GM12878 (cell line): ENCODE measurements at regions not wholly inside any gene's neighbourhood (a gene's known extent, or its start where the extent isn't known, plus 50 kb on each side); places are given as distances from the start of the nearest gene placed in this dataset.

Experiments
- ATAC-seq: fragments of 200-7000 bp; cut with Tn5 transposase; 3 replicates; pipeline ENCODE4 v1.9.1; 2020; ENCODE audit warnings: mild to moderate bottlenecking, moderate library complexity
- BruUV-seq: library from RNA; stranded (reverse); fragments of 400-500 nt; replicated peaks from 2 replicates; lab custom pipeline; 2021; lab: Mats Ljungman, UMichigan
- CTCF ChIA-PET: fragments of 300-600 bp; sonication (Branson Sonifier 250); formaldehyde crosslinking; extraction: SDS; loops from one replicate; lab custom pipeline; 2021; ENCODE audit warnings: inconsistent platforms; lab: Yijun Ruan, JAX
- POLR2A ChIA-PET: fragments of 350-600 bp; formaldehyde crosslinking; extraction: SDS; loops from one replicate; lab custom pipeline; 2021; ENCODE audit warnings: inconsistent platforms; lab: Charles Lee
- RAD21 ChIA-PET: fragments of 300-600 bp; sonication (Branson Sonifier 250); formaldehyde crosslinking; loops from one replicate; lab custom pipeline; 2023; ENCODE audit warnings: antibody characterized with exemption; ENCODE audit not compliant: unreplicated experiment; lab: Charles Lee
- SMC1A ChIA-PET: fragments of 300-600 bp; sonication (Branson Sonifier 250); formaldehyde crosslinking; loops from one replicate; lab custom pipeline; 2023; ENCODE audit not compliant: unreplicated experiment, uncharacterized antibody; lab: Charles Lee
- DNase-seq: peaks from one replicate; pipeline ENCODE4 v3.0.0-alpha.2; 2011; ENCODE audit warnings: low read depth, low spot score
- FAIRE-seq: peaks from 3 replicates; lab custom pipeline; 2011; peaks lifted over from hg19 to GRCh38; lab: Jason Lieb, UNC
- H2AFZ ChIP-seq: 2 replicates; pipeline ENCODE4 v1.6.0; 2011; ENCODE audit warnings: low read depth, low read length, control low read depth; ENCODE audit not compliant: control insufficient read depth
- H3K27ac ChIP-seq: 2 replicates; pipeline ENCODE4 v1.5.1; 2011; ENCODE audit warnings: control low read depth; ENCODE audit not compliant: control insufficient read depth, insufficient read depth
- H3K27me3 ChIP-seq, 2 experiments: replicated peaks in 1 of 2; 2 replicates each; pipeline versions ENCODE4 v1.6.0 to v1.6.1; 2011; ENCODE audit warnings: low read length in 1 of 2; ENCODE audit not compliant: control insufficient read depth in 2 of 2, insufficient read depth in 2 of 2
- H3K36me3 ChIP-seq, 2 experiments: 2 replicates each; pipeline ENCODE4 v1.5.1; 2011; ENCODE audit warnings: low read length in 1 of 2; ENCODE audit not compliant: control insufficient read depth in 2 of 2, insufficient read depth in 2 of 2
- H3K4me1 ChIP-seq: 2 replicates; pipeline ENCODE4 v1.6.1; 2011; ENCODE audit warnings: mild to moderate bottlenecking, low read length, moderate library complexity, mixed read lengths; ENCODE audit not compliant: control insufficient read depth, insufficient read depth
- H3K4me2 ChIP-seq: 2 replicates; pipeline ENCODE4 v1.6.0; 2011; ENCODE audit warnings: control low read depth; ENCODE audit not compliant: control insufficient read depth, insufficient read depth
- H3K4me3 ChIP-seq: fragments of 200-600 bp; sonication (generic); 2 replicates; pipeline ENCODE4 v1.5.1; 2016
- H3K79me2 ChIP-seq: 2 replicates; pipeline ENCODE4 v1.6.0; 2011; ENCODE audit warnings: low read length; ENCODE audit not compliant: control insufficient read depth, insufficient read depth
- H3K9ac ChIP-seq: 2 replicates; pipeline ENCODE4 v1.8.0; 2011; ENCODE audit warnings: low read length, control low read depth, mixed read lengths; ENCODE audit not compliant: control insufficient read depth, insufficient read depth
- H3K9me3 ChIP-seq: replicated peaks from 3 replicates; pipeline ENCODE4 v1.5.1; 2011; ENCODE audit warnings: mild to moderate bottlenecking, low read length; ENCODE audit not compliant: control insufficient read depth, insufficient read depth
- H4K20me1 ChIP-seq: 2 replicates; pipeline ENCODE4 v1.6.0; 2011; ENCODE audit not compliant: control insufficient read depth, insufficient read depth
- BCL11A ChIP-seq: IDR thresholded peaks from 2 replicates; pipeline ENCODE4 v1.6.1; 2011; ENCODE audit warnings: low read depth, low read length
- HDAC6 ChIP-seq: fragments of 200-600 bp; sonication (generic); IDR thresholded peaks from one replicate; pipeline ENCODE4 v1.8.0; 2017; ENCODE audit warnings: antibody characterized with exemption; ENCODE audit not compliant: unreplicated experiment
- IKZF1 ChIP-seq: fragments of 450-650 bp; conservative IDR thresholded peaks from 2 replicates; pipeline ENCODE4 v1.6.1; 2017; ENCODE audit warnings: antibody characterized with exemption, mild to moderate bottlenecking
- LARP7 ChIP-seq: fragments of 450-650 bp; IDR thresholded peaks from 2 replicates; pipeline ENCODE4 v1.6.1; 2017; ENCODE audit warnings: mild to moderate bottlenecking
- NR2C1 ChIP-seq: fragments of 450-650 bp; IDR thresholded peaks from 2 replicates; pipeline ENCODE4 v1.6.1; 2017; ENCODE audit warnings: antibody characterized with exemption, mild to moderate bottlenecking, moderate library complexity
- SIX5 ChIP-seq: IDR thresholded peaks from 2 replicates; pipeline ENCODE4 v1.6.1; 2011; ENCODE audit warnings: mild to moderate bottlenecking, low read depth, low read length, moderate library complexity; ENCODE audit not compliant: severe bottlenecking
- SMARCA5 ChIP-seq: fragments of 450-650 bp; IDR thresholded peaks from 2 replicates; pipeline ENCODE4 v1.6.1; 2017; ENCODE audit warnings: mild to moderate bottlenecking
- WGBS: methylation state at CpG from one replicate; pipeline ENCODE4 v1.1.6; 2016; ENCODE audit warnings: low lambda C conversion rate; ENCODE audit not compliant: insufficient replicate concordance, insufficient coverage; ENCODE audit errors: missing lambda C conversion rate; 5-methylcytosine and 5-hydroxymethylcytosine counted together
- in situ Hi-C: fragments of 300-500 bp; cut with MboI; formaldehyde crosslinking; loops from 9 replicates; pipeline ENCODE4 v1.14.3; 2018; ENCODE audit warnings: mixed read lengths
- intact Hi-C: fragments of 100-400 bp; cut with micrococcal nuclease; formaldehyde crosslinking; loops from one replicate; pipeline ENCODE4 v1.14.2; 2022; ENCODE audit not compliant: unreplicated experiment
- TF ChIP-seq, protein P1 (sequence below): fragments of 450-650 bp; formaldehyde crosslinking; IDR thresholded peaks from 2 replicates; pipeline ENCODE4 v1.4.0; 2022; ENCODE audit warnings: mild to moderate bottlenecking, moderate library complexity

- Histone ChIP-seq H3K27ac (no peak overlapping the region), H3K4me2 (no peak overlapping the region), H3K79me2 (no peaks in the 10 kb centered on the region), H3K9ac (no peak overlapping the region), H3K9me3 (no peaks in the 10 kb centered on the region), H3K4me1 (peaks cover 5% of the 10 kb centered on the region), H2AFZ (no peak overlapping the region), H3K27me3 (no peaks in the 10 kb centered on the region; a peak in 1 of 4 replicates), H4K20me1 (no peaks in the 10 kb centered on the region), H3K4me3 (no peak overlapping the region), H3K36me3 (no peaks in the 10 kb centered on the region)
- ATAC-seq (no peak), FAIRE-seq (no peak), DNase-seq (no peak)
- RAD21 ChIA-PET = no interaction called here
- in situ Hi-C loops = no loop called here
- no TSS peak for BruUV-seq
- SMC1A ChIA-PET = no interaction called here
- POLR2A ChIA-PET = no interaction called here
- intact Hi-C loops = no loop called here
- 38% methylated on average over 2 of the region's 2 CpGs for WGBS
- TF ChIP-seq NR2C1 = no peak
- TF ChIP-seq HDAC6 = no peak
- TF ChIP-seq, protein P1, sequence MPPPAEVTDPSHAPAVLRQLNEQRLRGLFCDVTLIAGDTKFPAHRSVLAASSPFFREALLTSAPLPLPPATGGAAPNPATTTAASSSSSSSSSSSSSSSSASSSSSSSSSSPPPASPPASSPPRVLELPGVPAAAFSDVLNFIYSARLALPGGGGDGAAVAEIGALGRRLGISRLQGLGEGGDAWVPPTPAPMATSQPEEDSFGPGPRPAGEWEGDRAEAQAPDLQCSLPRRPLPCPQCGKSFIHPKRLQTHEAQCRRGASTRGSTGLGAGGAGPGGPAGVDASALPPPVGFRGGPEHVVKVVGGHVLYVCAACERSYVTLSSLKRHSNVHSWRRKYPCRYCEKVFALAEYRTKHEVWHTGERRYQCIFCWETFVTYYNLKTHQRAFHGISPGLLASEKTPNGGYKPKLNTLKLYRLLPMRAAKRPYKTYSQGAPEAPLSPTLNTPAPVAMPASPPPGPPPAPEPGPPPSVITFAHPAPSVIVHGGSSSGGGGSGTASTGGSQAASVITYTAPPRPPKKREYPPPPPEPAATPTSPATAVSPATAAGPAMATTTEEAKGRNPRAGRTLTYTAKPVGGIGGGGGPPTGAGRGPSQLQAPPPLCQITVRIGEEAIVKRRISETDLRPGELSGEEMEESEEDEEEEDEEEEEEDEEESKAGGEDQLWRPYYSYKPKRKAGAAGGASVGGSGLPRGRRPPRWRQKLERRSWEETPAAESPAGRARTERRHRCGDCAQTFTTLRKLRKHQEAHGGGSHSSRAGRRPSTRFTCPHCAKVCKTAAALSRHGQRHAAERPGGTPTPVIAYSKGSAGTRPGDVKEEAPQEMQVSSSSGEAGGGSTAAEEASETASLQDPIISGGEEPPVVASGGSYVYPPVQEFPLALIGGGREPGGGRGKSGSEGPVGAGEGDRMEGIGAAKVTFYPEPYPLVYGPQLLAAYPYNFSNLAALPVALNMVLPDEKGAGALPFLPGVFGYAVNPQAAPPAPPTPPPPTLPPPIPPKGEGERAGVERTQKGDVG = no peak
- TF ChIP-seq SIX5 = no peak
- TF ChIP-seq LARP7 = no peak
- no peak for TF ChIP-seq SMARCA5
- no peak for TF ChIP-seq IKZF1
- no peak for TF ChIP-seq BCL11A
- CTCF ChIA-PET = interaction anchor here (0.8 kb wide), 1 partner anchor 224 kb away, joined by 3 read pairs; no protein-coding TSS in a partner anchor
Observed at GRCh38 chr13:97120346-97120745, 101.8 kb upstream of the MBNL2 start.
